PC-9 (cell line): ENCODE measurements at regions not wholly inside any gene's neighbourhood (a gene's known extent, or its start where the extent isn't known, plus 50 kb on each side); places are given as distances from the start of the nearest gene placed in this dataset.

Source experiments
- BruUV-seq: library from RNA; stranded (reverse); fragments of 400-500 nt; replicated peaks from 2 replicates; lab custom pipeline; 2021; lab: Mats Ljungman, UMichigan
- CTCF ChIA-PET: fragments of 300-600 bp; sonication (Branson Sonifier 250); formaldehyde crosslinking; loops from one replicate; lab custom pipeline; 2022; ENCODE audit warnings: antibody characterized with exemption; lab: Charles Lee
- POLR2A ChIA-PET: fragments of 300-600 bp; sonication (Branson Sonifier 250); formaldehyde crosslinking; loops from one replicate; lab custom pipeline; 2022; ENCODE audit warnings: antibody characterized with exemption; ENCODE audit not compliant: unreplicated experiment; lab: Charles Lee
- DNase-seq, 2 experiments: peaks; one replicate each; pipeline versions ENCODE4 v3.0.0 to v3.0.0-alpha.2; 2015 to 2022; ENCODE audit warnings: mixed read lengths in 1 of 2
- H2AFZ ChIP-seq: fragments of 200-600 bp; sonication (generic); 2 replicates; pipeline ENCODE4 v1.8.1; 2017; ENCODE audit warnings: antibody characterized with exemption
- H3F3A ChIP-seq: fragments of 200-600 bp; sonication (generic); 2 replicates; pipeline ENCODE4 v1.8.1; 2017; ENCODE audit warnings: antibody characterized with exemption, mild to moderate bottlenecking, low read depth; ENCODE audit not compliant: insufficient read depth
- H3K27ac ChIP-seq: fragments of 200-600 bp; sonication (generic); 2 replicates; pipeline ENCODE4 v1.6.1; 2016; ENCODE audit warnings: mixed run types
- H3K27me3 ChIP-seq: fragments of 200-600 bp; sonication (generic); 2 replicates; pipeline ENCODE4 v1.6.1; 2016; ENCODE audit warnings: low read depth, mixed run types; ENCODE audit not compliant: insufficient read depth
- H3K36me3 ChIP-seq: fragments of 200-600 bp; sonication (generic); 2 replicates; pipeline ENCODE4 v1.6.1; 2016; ENCODE audit warnings: low read depth, mixed run types
- H3K4me1 ChIP-seq: fragments of 200-600 bp; sonication (generic); replicated peaks from 2 replicates; pipeline ENCODE4 v1.6.1; 2016; ENCODE audit warnings: mixed run types; ENCODE audit not compliant: insufficient read depth
- H3K4me2 ChIP-seq: fragments of 200-600 bp; sonication (generic); 2 replicates; pipeline ENCODE4 v1.6.1; 2017; ENCODE audit warnings: mixed run types
- H3K4me3 ChIP-seq: fragments of 200-600 bp; sonication (generic); 2 replicates; pipeline ENCODE4 v1.6.1; 2016; ENCODE audit warnings: mixed run types
- H3K79me2 ChIP-seq: fragments of 200-600 bp; sonication (generic); 2 replicates; pipeline ENCODE4 v1.6.1; 2017; ENCODE audit warnings: low read depth, mixed run types
- H3K9me2 ChIP-seq: fragments of 200-600 bp; sonication (generic); 2 replicates; pipeline ENCODE4 v1.8.1; 2017; ENCODE audit warnings: mild to moderate bottlenecking; ENCODE audit not compliant: insufficient read depth
- H3K9me3 ChIP-seq: fragments of 200-600 bp; sonication (generic); 2 replicates; pipeline ENCODE4 v1.8.1; 2016; ENCODE audit warnings: low read depth; ENCODE audit not compliant: insufficient read depth
- H4K20me1 ChIP-seq: fragments of 200-600 bp; sonication (generic); 2 replicates; pipeline ENCODE4 v1.8.1; 2017; ENCODE audit not compliant: insufficient read depth
- EZH2 ChIP-seq: fragments of 200-600 bp; sonication (generic); IDR thresholded peaks from 2 replicates; pipeline ENCODE4 v1.8.0; 2017; ENCODE audit warnings: antibody characterized with exemption, low read depth
- intact Hi-C: fragments of 100-400 bp; cut with micrococcal nuclease; formaldehyde crosslinking; loops from one replicate; pipeline ENCODE4 v1.10.0; 2022; ENCODE audit not compliant: unreplicated experiment
- TF ChIP-seq, protein P1 (sequence below): fragments of 200-600 bp; sonication (generic); conservative IDR thresholded peaks from 2 replicates; pipeline ENCODE4 v1.6.1; 2017; ENCODE audit warnings: mixed run types, antibody characterized with exemption, mild to moderate bottlenecking, moderate library complexity

DNA sequence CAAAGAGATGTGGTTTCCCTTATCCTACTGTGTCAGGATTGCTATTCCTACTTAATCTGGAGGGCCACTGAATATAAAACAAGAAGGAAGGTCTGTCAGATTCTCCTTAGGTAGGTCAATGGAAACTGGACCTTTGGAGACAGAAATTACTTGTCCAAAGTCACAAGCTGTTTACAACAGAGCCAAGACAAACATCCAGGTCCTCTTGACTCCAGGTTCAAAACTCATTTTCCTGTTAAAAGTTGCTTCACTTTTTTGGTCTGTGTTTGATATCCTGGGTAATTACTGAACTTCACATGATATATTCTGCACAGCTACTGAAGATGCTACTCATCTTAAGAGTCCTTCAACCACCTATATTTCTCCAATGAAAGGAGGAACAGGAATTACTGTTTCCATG is 81.2 kb upstream of the ARHGAP32 start:
- H3K4me3 ChIP-seq: no peak overlapping the region
- ChIA-PET POLR2A (no interaction called here), CTCF (no interaction called here)
- BruUV-seq: no TSS peak
- no peaks in the 10 kb centered on the region for H3K9me2 ChIP-seq
- no peaks in the 10 kb centered on the region for H3K27me3 ChIP-seq
- no peak for TF ChIP-seq EZH2
- TF ChIP-seq, protein P1, sequence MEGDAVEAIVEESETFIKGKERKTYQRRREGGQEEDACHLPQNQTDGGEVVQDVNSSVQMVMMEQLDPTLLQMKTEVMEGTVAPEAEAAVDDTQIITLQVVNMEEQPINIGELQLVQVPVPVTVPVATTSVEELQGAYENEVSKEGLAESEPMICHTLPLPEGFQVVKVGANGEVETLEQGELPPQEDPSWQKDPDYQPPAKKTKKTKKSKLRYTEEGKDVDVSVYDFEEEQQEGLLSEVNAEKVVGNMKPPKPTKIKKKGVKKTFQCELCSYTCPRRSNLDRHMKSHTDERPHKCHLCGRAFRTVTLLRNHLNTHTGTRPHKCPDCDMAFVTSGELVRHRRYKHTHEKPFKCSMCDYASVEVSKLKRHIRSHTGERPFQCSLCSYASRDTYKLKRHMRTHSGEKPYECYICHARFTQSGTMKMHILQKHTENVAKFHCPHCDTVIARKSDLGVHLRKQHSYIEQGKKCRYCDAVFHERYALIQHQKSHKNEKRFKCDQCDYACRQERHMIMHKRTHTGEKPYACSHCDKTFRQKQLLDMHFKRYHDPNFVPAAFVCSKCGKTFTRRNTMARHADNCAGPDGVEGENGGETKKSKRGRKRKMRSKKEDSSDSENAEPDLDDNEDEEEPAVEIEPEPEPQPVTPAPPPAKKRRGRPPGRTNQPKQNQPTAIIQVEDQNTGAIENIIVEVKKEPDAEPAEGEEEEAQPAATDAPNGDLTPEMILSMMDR: no peak
- H3K36me3 ChIP-seq: 0 out of 2 replicates have a peak, but pooled peaks cover 5% of the 10 kb centered on the region
- H3K27ac ChIP-seq: no peak overlapping the region
- peaks cover 87% of the 10 kb centered on the region for H3K79me2 ChIP-seq
- no peak for DNase-seq
- peaks cover 10% of the 10 kb centered on the region for H4K20me1 ChIP-seq
- H3K9me3 ChIP-seq: no peaks in the 10 kb centered on the region
- intact Hi-C loops: no loop called here
- peaks cover 15% of the 10 kb centered on the region for H3K4me1 ChIP-seq
- H2AFZ ChIP-seq: no peak overlapping the region
- no peaks in the 10 kb centered on the region for H3F3A ChIP-seq
- no peak overlapping the region for H3K4me2 ChIP-seq

DNA sequence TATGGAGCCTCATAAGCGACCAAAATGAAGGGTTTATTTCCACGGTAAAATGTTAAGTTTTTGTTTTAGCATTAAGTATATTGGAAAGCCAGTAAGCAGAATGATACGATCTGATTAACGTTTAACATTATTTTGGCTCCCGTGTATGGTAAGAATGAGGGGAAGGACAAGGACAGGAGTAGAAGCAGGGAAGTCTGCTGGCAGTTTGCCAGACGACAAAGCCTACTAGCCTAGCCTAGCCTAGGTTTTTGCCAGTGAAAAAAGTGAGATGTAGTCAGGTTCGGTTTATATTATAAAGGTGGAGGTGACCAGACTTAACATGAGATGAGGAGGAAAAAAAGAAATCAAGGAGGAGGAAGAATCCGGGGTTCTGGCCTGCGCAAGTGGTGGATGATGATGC is 78.9 kb upstream of the ARHGAP32 start:
- no peak overlapping the region for H3K4me3 ChIP-seq
- H3F3A ChIP-seq: no peaks in the 10 kb centered on the region
- H2AFZ ChIP-seq: no peak overlapping the region
- no peaks in the 10 kb centered on the region for H3K27me3 ChIP-seq
- H3K9me2 ChIP-seq: no peaks in the 10 kb centered on the region
- no peak for DNase-seq
- H3K36me3 ChIP-seq: 0 out of 2 replicates have a peak, but pooled peaks cover 5% of the 10 kb centered on the region
- peaks cover 80% of the 10 kb centered on the region for H3K79me2 ChIP-seq
- H3K9me3 ChIP-seq: no peaks in the 10 kb centered on the region
- TF ChIP-seq EZH2: no peak
- TF ChIP-seq, protein P1: no peak
- no peaks in the 10 kb centered on the region for H3K4me1 ChIP-seq
- no peak overlapping the region for H3K27ac ChIP-seq
- H4K20me1 ChIP-seq: no peaks in the 10 kb centered on the region
- CTCF ChIA-PET: no interaction called here
- no peak overlapping the region for H3K4me2 ChIP-seq
- intact Hi-C loops: no loop called here
- no TSS peak for BruUV-seq
- POLR2A ChIA-PET: no interaction called here

DNA sequence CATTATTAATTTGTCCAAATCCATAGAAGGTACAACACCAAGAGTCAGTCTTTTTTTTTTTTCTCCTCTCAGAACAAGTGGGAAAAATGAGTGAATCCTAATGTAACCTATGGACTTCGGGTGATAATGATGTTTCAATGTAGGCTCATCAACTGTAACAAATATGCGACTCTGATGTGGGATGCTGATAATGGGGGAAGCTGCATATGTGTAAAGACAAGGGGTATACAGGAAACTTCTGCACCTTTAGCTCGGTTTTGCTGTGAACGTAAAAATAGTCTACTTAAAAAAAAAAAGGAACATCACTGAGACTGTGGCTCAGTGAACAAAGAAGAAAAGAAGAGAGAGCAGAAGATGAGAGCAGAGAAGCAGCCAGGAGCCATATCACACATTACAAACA is 78.3 kb upstream of the ARHGAP32 start:
- no TSS peak for BruUV-seq
- Histone ChIP-seq H3K4me1 (no peaks in the 10 kb centered on the region), H2AFZ (no peak overlapping the region), H3K4me3 (no peak overlapping the region), H3K4me2 (no peak overlapping the region), H3F3A (no peaks in the 10 kb centered on the region), H3K9me2 (no peaks in the 10 kb centered on the region), H3K27ac (no peak overlapping the region), H3K9me3 (no peaks in the 10 kb centered on the region), H3K27me3 (no peaks in the 10 kb centered on the region), H3K36me3 (0 out of 2 replicates have a peak, but pooled peaks cover 8% of the 10 kb centered on the region), H4K20me1 (no peaks in the 10 kb centered on the region), H3K79me2 (peaks cover 76% of the 10 kb centered on the region)
- intact Hi-C loops: no loop called here
- ChIA-PET POLR2A (no interaction called here), CTCF (no interaction called here)
- no peak for DNase-seq
- TF ChIP-seq, protein P1: no peak
- TF ChIP-seq EZH2: no peak
